ENCODE measurements at regions not wholly inside any gene's neighbourhood (a gene's known extent, or its start where the extent isn't known, plus 50 kb on each side); places are given as distances from the start of the nearest gene placed in this dataset.

GRCh38 chr9:129544761-129545160 lies 76.1 kb downstream of the C9orf50 start:
- Histone ChIP-seq H3K4me2 (ENCODE audit: low read depth, low read length) (no peak overlapping the region), H3K9me3 (replicated peaks; ENCODE audit: insufficient read depth, low read length) (no peaks in the 10 kb centered on the region), H3K79me2 (ENCODE audit: low read length) (no peaks in the 10 kb centered on the region), H4K20me1 (ENCODE audit: insufficient read depth, low read length) (no peaks in the 10 kb centered on the region), H3K27ac (ENCODE audit: low read length) (no peak overlapping the region), H3K9ac (ENCODE audit: low read length) (no peak overlapping the region), H3K27me3 (replicated peaks; ENCODE audit: insufficient read depth, low read length) (peaks cover 69% of the 10 kb centered on the region), H3K4me3 (ENCODE audit: low read length) (no peak overlapping the region), H2AFZ (ENCODE audit: low read length) (no peak overlapping the region), H3K4me1 (ENCODE audit: low read length) (no peaks in the 10 kb centered on the region), H3F3A (ENCODE audit: insufficient read depth, low read length) (no peaks in the 10 kb centered on the region), H3K9me2 (replicated peaks; ENCODE audit: insufficient read depth, low read length) (no peaks in the 10 kb centered on the region), H3K36me3 (replicated peaks; ENCODE audit: insufficient read depth, low read length) (no peaks in the 10 kb centered on the region)
- DNase-seq = no peak
- no peak for TF ChIP-seq CTCF (IDR thresholded peaks at IDR 0.05; ENCODE audit: low read length)

GRCh38 chr9:129542741-129543140 lies 78.2 kb downstream of the C9orf50 start:
- no peaks in the 10 kb centered on the region for H3K79me2 ChIP-seq (ENCODE audit: low read length)
- H3K4me2 ChIP-seq (ENCODE audit: low read depth, low read length) = no peak overlapping the region
- no peaks in the 10 kb centered on the region for H3K9me2 ChIP-seq (replicated peaks; ENCODE audit: insufficient read depth, low read length)
- no peak for DNase-seq
- no peaks in the 10 kb centered on the region for H3K4me1 ChIP-seq (ENCODE audit: low read length)
- no peaks in the 10 kb centered on the region for H4K20me1 ChIP-seq (ENCODE audit: insufficient read depth, low read length)
- no peaks in the 10 kb centered on the region for H3K9me3 ChIP-seq (replicated peaks; ENCODE audit: insufficient read depth, low read length)
- H3K27me3 ChIP-seq (replicated peaks; ENCODE audit: insufficient read depth, low read length) = peaks cover 56% of the 10 kb centered on the region
- H3K9ac ChIP-seq (ENCODE audit: low read length) = no peak overlapping the region
- TF ChIP-seq CTCF (IDR thresholded peaks at IDR 0.05; ENCODE audit: low read length) = no peak
- no peak for TF ChIP-seq EZH2 (optimal IDR thresholded peaks at IDR 0.05; ENCODE audit: low read depth, low read length)
- TF ChIP-seq EZH2phosphoT487 (IDR thresholded peaks at IDR 0.05; ENCODE audit: low read length) = no peak
- H3F3A ChIP-seq (ENCODE audit: insufficient read depth, low read length) = no peaks in the 10 kb centered on the region
- no peak overlapping the region for H2AFZ ChIP-seq (ENCODE audit: low read length)
- H3K36me3 ChIP-seq (replicated peaks; ENCODE audit: insufficient read depth, low read length) = no peaks in the 10 kb centered on the region
- no peak overlapping the region for H3K27ac ChIP-seq (ENCODE audit: low read length)
- H3K4me3 ChIP-seq (ENCODE audit: low read length) = no peak overlapping the region

GRCh38 chr9:129541270-129541669 lies 79.6 kb downstream of the C9orf50 start:
- Histone ChIP-seq H3K9me2 (replicated peaks; ENCODE audit: insufficient read depth, low read length) (no peaks in the 10 kb centered on the region), H4K20me1 (ENCODE audit: insufficient read depth, low read length) (no peaks in the 10 kb centered on the region), H3K9ac (ENCODE audit: low read length) (no peak overlapping the region), H3K9me3 (replicated peaks; ENCODE audit: insufficient read depth, low read length) (no peaks in the 10 kb centered on the region), H3K4me3 (ENCODE audit: low read length) (no peak overlapping the region), H3F3A (ENCODE audit: insufficient read depth, low read length) (no peaks in the 10 kb centered on the region), H3K4me1 (ENCODE audit: low read length) (no peaks in the 10 kb centered on the region), H3K4me2 (ENCODE audit: low read depth, low read length) (no peak overlapping the region), H3K79me2 (ENCODE audit: low read length) (no peaks in the 10 kb centered on the region), H3K36me3 (replicated peaks; ENCODE audit: insufficient read depth, low read length) (no peaks in the 10 kb centered on the region), H3K27ac (ENCODE audit: low read length) (no peak overlapping the region), H2AFZ (ENCODE audit: low read length) (no peak overlapping the region), H3K27me3 (replicated peaks; ENCODE audit: insufficient read depth, low read length) (peaks cover 42% of the 10 kb centered on the region)
- no peak for DNase-seq
- TF ChIP-seq EZH2phosphoT487 (IDR thresholded peaks at IDR 0.05; ENCODE audit: low read length) = no peak
- TF ChIP-seq EZH2 (optimal IDR thresholded peaks at IDR 0.05; ENCODE audit: low read depth, low read length) = no peak
- no peak for TF ChIP-seq CTCF (IDR thresholded peaks at IDR 0.05; ENCODE audit: low read length)

All from MM.1S (cell line).